ENCODE measurements at regions not wholly inside any gene's neighbourhood (a gene's known extent, or its start where the extent isn't known, plus 50 kb on each side); places are given as distances from the start of the nearest gene placed in this dataset.

GRCh38 chr13:81382246-81382645, 1041.3 kb upstream of the SPRY2 start:
- TF ChIP-seq EZH2 (IDR thresholded peaks at IDR 0.05; ENCODE audit: low read length, unreplicated experiment) (no peak), CTCF (conservative IDR thresholded peaks at IDR 0.05; ENCODE audit: low read depth, low read length) (no peak)
